NCI-H446 treated with DMSO at 0.1 percent for 48 hours (cell line): ENCODE measurements at regions not wholly inside any gene's neighbourhood (a gene's known extent, or its start where the extent isn't known, plus 50 kb on each side); places are given as distances from the start of the nearest gene placed in this dataset.
A peak's percentile ranks its signal among the peaks of the same experiment; 100 is the strongest.

ENCODE experiments used
- DNase-seq: peaks from one replicate; lab custom pipeline; 2025; lab: John Stamatoyannopoulos, UW

DNA sequence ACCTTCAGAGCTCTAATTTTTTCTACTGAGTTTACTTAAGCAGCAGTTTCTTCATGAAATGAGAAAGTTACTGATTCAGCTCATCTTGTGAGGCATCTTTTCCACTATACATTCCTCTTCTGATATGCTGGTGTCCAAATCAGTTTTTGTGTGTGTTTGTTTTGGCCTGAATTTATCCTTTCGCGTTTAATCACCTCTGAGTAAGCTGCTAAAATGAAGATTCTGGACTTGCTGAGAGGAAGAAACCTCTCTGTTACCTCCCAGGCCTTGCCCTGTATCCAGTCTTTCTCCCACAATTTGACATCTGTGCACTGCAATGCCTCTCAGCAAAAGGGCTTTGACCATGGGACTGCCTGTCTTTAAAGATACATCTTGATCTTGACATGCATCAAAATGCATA is 536.2 kb upstream of the NRSN1 start:
- no peak for DNase-seq

DNA sequence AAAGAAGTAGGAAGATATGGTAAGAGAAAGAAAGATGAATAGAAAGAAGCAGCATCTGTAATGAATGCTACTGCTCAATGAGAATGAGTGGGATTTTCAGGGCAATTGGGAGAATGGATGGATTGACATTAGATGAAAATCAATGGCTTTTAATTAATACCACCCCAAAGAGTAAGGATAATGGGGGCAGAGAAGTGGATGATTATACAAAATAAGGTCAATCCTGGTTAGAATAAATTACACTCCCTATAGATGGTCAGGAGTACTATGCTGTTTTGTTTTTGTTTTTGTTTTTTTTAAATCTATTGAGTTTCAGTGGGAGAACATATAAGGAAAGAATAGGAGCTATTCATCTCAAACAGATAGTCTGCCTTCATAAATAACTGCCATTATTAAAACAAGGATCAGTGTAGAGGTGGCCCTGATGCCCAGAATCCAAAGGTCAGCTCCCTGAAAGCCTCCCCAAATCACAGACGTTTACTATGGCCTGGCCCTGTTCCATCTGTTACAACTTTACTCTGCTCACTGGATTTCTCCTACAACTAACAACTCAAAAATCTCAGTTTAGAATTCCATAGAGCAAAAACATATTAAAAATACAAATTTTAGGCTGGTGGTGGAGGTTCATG is 535.4 kb upstream of the NRSN1 start:
- DNase-seq, result no peak

DNA sequence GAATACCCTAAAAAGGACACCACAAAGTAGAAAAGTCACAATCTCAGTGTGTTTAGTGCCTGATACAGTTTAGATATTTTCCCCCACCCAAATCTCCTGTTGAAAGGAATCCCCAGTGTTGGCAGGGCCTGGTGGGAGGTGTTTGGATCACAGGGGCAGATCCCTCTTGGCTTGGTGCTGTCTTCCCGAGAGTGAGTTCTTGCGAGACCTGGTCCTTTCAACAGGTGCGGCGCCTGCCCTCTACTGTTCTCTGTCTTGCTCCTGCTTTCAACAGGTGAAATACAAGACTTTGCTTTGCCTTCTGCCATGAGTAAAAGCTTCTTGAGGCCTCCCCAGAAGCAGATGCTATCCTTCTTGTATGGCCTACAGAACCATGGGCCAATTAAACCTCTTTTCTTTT is 534.3 kb upstream of the NRSN1 start:
- no peak for DNase-seq

DNA sequence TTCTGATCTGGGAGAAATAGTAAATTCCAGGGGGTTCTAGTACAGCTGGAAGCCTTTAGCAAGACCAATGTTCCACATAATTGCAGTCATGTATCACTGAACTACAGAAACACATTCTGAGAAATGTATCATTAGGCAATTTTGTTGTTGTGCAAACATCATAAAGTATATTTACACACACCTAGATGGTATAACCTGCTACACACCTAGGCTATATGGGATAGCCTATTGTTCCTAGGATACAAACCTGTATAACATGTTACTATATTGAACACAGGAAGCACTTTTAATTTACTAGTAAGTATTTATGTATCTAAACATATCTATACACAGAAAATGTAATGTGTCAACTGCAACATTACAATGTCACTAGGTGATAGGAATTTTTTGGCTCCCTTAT is 525.9 kb upstream of the NRSN1 start:
- no peak for DNase-seq

DNA sequence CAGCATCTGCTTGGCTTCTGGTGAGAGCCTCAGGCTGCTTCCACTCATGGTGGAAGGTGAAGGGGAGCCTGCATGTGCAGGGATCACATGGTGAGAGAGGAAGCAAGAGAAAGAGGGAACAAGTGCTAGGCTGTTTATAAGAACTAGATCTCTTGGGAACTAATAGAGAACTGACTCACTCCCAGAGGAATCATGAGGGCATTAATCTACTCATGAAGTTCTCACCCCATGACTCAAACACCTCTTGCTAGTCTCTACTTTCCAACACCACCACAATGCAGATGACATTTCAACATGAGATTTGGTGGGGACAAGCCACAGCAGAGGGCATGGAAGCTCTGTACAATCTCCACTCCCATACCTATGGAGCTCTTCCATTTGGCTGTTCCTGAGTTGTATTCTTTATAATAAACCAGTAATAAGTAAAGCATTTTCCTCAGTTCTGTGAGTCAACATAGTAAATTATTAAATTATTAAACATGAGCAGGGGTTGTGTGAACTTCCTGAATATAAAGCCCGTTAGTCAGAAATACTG is 524.1 kb upstream of the NRSN1 start:
- no peak for DNase-seq

DNA sequence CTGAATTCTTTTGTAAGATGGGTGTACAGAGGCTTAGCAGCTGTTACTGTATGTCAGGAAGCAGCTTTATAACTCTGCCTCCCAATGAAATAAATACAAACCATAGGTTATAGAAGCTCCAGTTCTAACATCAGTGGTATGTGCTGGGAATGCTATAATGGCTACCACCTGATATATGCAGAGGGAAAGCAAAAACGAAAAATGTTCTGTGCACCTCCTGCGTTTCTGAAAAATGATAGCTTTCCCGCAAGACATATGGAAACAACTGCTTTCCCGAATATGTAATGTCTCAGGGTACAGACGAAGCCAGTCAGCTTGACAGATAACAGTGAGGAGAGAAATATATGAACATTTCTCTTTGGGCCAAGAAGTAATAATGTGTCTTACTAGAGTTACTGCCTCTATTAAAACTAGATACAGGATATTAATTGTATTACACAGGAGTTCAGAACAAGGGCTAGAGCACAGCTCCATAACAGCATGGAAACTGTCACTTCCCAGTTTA is 517.0 kb upstream of the NRSN1 start:
- DNase-seq, result no peak

DNA sequence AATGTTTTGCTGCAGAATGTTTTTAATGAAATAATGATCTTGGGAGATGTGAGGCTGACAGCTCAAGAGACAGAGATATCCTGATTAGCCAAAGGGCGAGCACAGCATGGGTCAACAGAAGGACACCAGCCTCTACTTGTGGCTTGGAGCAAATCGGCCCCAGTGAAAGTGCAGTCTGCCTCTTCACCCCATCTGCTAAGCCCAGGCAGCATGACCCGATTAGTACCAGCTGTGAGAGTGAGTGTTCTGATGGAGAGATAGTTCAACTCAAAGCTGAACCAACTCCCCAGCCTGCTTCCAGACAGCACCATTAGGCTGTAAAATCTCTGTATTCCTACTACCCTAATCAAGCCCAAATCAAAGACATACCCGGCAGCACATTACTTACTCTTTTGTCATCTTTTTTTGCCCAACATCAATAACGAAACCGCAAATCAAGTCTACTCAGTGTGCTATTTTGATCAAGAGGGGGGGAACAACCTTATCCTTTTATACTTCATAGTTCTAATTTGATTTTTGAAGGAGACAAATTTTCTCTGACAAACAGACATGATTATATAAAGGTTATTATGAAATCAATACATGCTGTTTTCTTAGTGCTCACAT is 514.1 kb upstream of the NRSN1 start:
- DNase-seq, result no peak

DNA sequence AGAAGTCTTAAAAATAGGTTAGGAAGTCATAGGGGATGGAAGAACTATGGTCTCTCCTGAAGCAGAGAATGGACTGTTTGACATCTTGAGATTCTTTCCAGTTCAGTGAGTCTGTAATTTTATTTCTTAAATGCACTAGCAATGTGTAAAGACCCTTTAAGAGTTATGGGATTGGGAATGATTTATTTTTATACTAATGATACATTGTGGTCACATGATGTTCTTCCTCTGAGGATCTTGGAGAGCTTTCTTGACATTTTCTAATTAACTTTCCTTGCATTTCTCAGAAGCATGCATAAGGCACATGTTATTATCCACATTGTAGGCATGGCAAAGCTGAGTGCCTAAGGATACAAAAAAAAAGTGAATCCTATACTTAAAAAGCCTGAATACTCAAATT is 507.6 kb upstream of the NRSN1 start:
- no peak for DNase-seq

DNA sequence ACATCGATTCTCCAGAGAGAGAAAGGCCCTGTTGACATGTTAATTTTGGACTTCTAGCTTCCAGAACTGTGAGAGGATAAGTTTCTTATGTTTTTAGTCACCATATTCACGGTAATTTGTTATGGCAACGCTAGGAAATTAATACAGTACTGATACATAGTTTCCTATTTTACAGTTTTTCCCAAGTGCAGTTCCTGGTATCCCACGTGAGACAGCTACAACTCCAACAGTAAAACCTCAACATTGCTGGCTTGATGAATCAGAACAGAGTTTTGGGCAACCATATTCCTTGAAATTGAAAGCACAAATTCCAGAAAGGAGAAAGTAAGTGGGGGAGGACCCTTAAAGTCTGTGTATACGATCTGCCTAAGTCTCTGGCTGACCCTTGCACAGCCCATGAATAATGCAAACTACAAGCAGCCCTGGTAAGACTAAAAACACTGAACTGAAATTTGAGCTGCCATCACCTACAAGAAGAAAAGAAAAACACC is 505.1 kb upstream of the NRSN1 start:
- no peak for DNase-seq

DNA sequence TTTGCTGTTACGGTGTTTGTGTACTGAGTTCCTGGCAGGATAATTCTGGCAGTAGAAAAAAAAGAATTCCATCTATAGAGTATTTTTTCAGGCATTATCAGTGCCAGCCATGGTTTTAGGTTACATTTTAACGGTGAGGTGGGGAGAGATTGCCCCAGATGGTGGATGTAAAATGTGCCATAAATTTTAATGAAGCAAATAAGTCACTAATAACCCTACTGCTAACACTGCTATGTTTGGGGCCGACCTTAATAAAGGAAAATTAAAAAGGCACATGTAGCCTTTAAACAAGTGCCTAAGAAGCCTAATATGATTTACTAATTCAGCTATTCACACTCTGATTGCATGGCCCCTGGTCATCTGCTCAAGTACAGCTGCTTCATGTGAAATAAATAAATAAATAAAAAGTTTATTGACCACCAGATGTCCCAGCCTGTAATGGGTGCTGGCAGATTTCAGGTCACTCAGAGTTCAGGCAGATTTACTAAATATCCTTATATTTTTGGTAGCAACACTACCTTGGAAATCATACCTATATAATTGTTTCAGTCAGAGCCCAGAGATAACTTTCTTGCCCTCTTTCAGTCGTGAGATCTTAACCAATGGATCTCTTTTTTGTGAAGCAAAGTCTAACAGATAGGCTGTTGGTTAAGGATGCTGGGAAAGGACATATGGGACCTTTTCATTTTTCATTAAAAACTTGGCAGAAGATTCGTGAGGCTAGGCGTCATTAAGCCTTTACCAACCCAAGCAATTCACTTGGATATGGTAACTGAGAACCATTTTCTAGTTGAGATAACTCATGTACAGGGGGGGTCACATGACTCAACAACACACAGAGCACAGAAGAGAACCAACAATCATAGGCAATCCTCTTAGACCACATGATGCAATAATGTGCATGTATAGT is 495.0 kb upstream of the NRSN1 start:
- peak; percentile 95 for DNase-seq

DNA sequence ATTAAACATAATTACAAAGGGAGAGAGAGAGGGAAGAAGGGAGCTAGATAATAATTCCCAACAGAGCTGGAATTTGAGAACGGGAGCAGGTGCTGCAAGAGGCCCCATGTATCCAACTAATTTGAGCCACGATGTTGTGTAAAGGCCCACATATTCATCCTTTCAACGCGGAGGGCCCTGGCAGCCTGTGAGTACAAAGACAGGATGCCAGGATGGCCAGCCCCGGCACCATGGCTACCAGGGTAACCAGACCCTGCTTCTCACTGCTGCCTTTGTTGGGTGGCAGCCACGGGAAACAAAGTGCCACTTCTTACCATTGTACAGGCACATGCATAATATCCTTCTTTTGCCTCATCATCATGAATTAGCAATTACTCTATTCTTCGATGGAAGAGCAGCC is 492.0 kb upstream of the NRSN1 start:
- no peak for DNase-seq

DNA sequence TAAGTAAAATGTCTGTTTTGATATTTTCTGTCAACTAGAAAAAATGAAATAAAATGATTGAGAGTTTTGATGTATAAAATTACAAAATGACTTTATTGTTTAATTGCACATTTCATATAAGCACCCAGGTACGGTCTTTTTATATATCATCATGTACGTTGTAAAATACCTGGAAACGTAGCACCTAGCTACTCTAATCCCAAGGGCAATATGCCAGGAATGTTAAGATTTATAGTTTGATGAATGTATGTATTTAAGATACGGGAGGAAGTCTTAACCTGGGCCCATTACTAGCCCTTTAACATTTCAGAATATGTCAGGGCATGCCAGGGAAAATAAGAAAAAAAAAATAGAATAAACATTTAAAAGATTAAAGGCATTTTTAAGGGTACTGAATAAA is 490.9 kb upstream of the NRSN1 start:
- no peak for DNase-seq

DNA sequence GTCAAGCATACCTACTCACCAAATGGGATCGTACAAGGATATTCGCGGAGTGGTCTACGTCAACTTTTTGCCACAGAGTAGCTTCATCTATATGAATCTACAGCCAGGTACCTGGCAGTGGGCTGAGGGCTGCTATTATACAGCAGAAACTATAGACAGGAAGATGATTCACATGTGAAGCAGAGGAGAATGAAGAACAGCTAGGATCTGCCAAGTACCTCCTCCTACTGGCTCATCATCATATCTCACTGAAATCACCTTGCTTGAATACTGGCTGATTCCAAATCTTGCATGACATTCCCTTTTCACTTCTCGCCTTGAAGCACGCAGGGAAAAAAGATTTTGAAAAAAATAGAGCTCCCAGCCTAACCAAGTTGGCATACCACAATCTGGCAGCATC is 488.7 kb upstream of the NRSN1 start:
- DNase-seq, result no peak

DNA sequence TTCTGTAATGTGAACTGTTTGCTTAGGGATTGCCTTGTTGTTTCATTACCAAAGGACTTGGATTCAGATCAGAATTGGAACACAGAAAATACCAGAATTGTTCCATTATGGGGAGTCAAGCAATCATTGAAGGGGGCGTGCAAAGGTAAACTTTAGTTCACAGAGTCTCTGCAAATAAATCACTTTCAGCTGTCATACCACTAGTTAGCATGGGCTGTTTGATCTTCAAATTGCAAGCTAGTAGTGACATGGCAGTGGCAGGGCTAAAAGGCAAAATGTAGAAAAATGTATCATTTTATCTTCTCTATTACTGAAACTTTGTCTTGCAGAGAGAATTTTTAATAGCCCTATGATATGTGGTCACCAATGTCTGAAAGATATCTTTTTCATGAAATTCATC is 483.2 kb upstream of the NRSN1 start:
- no peak for DNase-seq

DNA sequence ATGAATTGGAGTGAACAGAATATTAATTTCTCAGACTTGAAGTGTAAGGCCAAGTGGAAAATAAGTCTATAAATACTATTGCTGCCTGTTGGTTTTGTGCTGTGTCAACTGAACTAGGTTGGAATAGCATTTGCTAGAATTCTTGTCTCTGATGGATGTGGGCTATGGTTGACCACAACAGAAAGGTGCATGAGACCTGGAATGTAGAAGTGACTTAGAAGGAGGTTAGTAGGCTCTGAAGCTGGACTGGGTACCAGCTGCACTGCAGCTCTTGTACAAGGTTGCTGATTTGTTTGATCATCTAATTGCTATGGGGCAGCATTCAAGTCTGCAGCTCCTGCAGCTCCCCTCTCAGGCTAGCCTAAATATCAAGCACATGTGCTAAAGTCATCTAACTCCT is 479.0 kb upstream of the NRSN1 start:
- no peak for DNase-seq

DNA sequence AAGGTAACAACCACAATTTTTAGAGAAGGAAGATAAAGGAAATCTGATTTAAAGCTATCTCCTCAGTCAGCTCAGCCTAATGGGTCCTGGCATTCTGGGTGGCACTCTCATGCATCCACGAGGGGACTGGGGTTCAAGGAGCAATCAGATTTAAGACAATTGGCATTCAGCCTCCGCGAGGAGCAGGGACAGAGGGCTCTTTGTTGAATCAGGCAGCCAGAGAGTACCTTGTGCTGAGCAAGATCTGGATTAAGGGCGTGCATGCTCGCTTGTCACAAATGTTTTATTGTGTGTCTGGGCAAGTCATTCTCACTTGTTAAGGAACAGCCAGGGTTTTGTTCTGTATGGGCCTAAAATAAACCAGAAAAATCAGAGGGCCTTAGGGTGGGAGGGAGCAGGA is 475.3 kb upstream of the NRSN1 start:
- DNase-seq, result no peak

DNA sequence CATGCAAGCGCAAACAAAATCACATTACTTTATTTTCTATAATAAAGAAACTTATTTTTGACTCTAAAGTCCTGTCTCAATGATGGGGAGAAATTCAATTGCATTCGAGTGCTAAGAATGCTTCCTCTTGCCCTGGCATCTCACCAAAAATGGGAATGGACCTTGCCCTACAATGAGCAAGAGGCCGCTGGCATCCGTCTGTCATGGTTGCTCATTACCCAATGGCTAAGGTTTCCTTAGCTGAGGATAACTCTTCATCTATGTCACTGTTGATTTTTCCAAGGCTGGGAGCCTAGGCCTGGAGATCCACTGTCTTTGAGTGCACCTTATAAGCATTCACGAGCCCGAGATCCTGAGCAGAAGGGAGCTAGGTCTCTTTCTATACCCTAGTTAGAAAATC is 471.3 kb upstream of the NRSN1 start:
- no peak for DNase-seq

DNA sequence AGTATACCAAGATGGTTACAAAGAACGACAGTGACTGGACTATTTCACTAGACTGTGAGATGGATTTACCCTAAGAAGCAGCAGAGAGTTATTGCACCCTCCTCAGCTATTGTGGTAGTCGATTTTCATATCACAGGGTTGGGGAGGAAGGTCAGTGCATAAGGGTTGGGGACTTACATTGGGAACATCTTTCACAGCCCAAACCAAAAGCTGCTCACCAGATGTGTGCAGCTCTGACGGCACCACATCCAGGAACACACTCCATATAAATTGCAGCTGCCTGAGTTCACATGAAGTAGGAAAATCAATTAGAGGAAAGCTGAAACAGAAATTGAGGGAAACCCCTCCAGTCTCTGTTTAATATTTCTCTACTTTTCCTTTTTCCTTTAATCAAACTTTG is 470.5 kb upstream of the NRSN1 start:
- no peak for DNase-seq

DNA sequence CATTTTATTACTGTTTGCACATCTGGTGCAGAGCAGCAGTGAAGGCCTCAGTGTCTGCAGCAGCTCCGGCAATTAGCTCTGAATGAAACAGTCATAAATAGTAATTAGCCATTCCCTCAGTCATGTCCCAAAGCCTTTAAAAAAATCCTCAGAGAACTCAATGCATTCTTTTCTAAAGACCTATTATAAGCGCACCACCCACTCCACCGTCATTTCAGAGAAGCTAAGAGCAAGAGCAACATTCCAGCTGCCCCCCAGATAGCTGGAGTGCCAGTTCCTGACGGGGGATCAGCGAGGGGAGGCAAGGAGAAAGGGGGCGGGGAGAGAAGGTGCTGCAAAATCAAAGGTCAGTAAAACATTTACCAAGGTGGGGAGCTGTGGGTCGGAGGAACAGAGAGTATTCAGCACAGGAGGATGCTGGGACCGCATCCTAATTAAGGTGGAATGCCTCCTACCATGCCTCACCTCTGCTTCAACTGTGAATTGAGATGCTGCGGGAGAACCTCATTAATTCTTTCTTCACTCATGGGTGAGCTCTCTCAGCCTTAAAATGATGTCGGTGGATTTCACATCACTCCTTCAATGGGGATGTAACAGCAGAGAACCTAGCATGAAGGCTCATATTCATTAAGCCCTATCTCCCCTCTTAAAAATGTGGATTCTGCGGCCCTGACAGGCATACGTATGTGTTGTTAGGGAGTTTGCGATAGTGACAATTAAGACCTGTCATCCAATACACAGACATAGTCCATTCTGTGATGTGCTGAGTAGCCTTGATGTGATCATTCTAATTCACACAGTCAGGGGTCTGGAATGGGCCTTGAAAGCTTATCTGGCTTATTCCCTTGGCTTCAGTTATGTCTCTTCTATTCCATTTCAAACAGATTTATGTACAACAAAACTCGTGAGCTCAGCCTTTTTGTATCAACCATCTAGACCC is 469.5 kb upstream of the NRSN1 start:
- no peak for DNase-seq

DNA sequence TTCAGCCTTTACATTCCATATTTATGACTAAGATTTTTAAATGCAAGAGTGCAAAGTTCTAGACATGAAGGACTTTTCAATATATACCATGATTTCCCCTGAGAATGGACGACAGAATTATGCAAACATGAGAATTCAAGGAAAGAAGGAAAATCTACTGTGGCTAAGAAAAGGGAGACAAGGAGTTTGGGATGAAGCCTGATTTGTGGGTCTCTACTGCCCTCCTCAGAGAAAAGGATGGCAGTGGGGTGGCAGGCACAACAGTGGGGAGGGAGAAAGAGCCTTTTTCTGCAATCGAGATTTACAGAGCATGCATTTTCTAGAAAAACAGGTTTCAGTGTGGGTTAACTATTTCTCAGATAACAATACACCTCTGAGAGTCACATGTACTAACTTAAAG is 466.9 kb upstream of the NRSN1 start:
- peak; percentile 62 for DNase-seq

DNA sequence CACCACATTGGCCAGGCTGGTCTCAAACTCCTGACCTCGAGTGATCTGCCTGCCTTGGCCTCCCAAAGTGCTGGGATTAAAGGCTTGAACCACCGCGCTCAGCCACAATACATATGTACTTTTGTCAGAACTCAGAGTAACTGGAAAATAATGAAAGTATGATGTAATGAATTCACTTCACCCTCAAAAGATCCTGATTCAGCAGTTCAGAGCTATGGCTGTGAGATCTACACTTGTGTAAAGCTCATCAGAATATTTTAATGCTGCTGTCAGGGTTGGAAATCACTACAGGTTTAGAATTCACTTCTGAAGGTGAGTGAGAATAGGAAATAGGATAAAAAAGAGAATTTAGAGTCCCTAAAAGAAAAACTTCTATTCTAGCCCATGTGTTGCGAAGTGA is 464.5 kb upstream of the NRSN1 start:
- no peak for DNase-seq

DNA sequence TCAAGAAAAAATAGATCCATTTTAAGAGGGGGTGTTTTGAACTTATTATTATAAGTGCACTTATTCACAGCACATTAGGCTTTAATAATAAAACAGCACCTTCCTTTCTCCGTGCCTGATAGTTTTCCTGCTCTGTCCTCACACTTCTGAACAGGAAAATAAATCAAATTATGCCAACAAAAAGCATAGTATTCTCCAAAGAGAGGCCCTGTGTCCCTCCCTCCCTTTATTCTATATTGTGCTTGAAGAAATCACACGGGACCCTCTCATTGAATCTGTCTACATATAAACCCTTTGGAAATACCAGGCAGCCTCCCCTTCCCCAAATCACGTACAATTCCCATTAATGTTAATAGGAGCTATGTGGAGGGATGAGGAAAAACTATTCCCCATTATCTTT is 462.9 kb upstream of the NRSN1 start:
- DNase-seq, result no peak
